Fibroblast of upper back skin (primary cell): ENCODE measurements at regions not wholly inside any gene's neighbourhood (a gene's known extent, or its start where the extent isn't known, plus 50 kb on each side); places are given as distances from the start of the nearest gene placed in this dataset.

Source experiments
- DNase-seq: peaks from one replicate; pipeline ENCODE4 v3.0.0-alpha.2; 2013

- DNase-seq, result no peak
Measured at GRCh38 chr2:200725596-200725995, 86.1 kb upstream of the BZW1 start.

GRCh38 chr2:200728630-200729029 is 83.1 kb upstream of the BZW1 start:
- peak; percentile 76 for DNase-seq

GRCh38 chr2:200730302-200730701 is 81.4 kb upstream of the BZW1 start:
- DNase-seq, result no peak

GRCh38 chr2:200730960-200731359 is 80.8 kb upstream of the BZW1 start:
- no peak for DNase-seq

GRCh38 chr2:200732866-200733265 is 78.8 kb upstream of the BZW1 start:
- no peak for DNase-seq

- no peak for DNase-seq
Measured at GRCh38 chr2:200733713-200734198, 78.0 kb upstream of the BZW1 start.

GRCh38 chr2:200735061-200735460 is 76.6 kb upstream of the BZW1 start:
- DNase-seq, result peak; percentile 21

- no peak for DNase-seq
Measured at GRCh38 chr2:200736646-200737274, 75.0 kb upstream of the BZW1 start.

- DNase-seq, result no peak
Measured at GRCh38 chr2:200737585-200737984, 74.1 kb upstream of the BZW1 start.

- no peak for DNase-seq
Measured at GRCh38 chr2:200738590-200738989, 73.1 kb upstream of the BZW1 start.

GRCh38 chr2:200740907-200741306 is 70.8 kb upstream of the BZW1 start:
- no peak for DNase-seq

GRCh38 chr2:200741468-200742202 is 70.1 kb upstream of the BZW1 start:
- DNase-seq, result no peak

GRCh38 chr2:200742426-200742825 is 69.3 kb upstream of the BZW1 start:
- DNase-seq, result peak; percentile 26

GRCh38 chr2:200743042-200743676 is 68.6 kb upstream of the BZW1 start:
- DNase-seq, result no peak

- no peak for DNase-seq
Measured at GRCh38 chr2:200744201-200744602, 67.5 kb upstream of the BZW1 start.

GRCh38 chr2:200746301-200746700 is 65.4 kb upstream of the BZW1 start:
- DNase-seq, result no peak

GRCh38 chr2:200747668-200748618 is 63.8 kb upstream of the BZW1 start:
- peak; percentile 97 for DNase-seq

GRCh38 chr2:200748779-200749178 is 62.9 kb upstream of the BZW1 start:
- no peak for DNase-seq

- DNase-seq, result no peak
Measured at GRCh38 chr2:200749631-200750322, 61.9 kb upstream of the BZW1 start.

- no peak for DNase-seq
Measured at GRCh38 chr2:200750323-200750910, 61.3 kb upstream of the BZW1 start.

- no peak for DNase-seq
Measured at GRCh38 chr2:200751786-200752185, 59.9 kb upstream of the BZW1 start.

GRCh38 chr2:200752332-200752731 is 59.4 kb upstream of the BZW1 start:
- no peak for DNase-seq
